ENCODE measurements at regions not wholly inside any gene's neighbourhood (a gene's known extent, or its start where the extent isn't known, plus 50 kb on each side); places are given as distances from the start of the nearest gene placed in this dataset.

DNA sequence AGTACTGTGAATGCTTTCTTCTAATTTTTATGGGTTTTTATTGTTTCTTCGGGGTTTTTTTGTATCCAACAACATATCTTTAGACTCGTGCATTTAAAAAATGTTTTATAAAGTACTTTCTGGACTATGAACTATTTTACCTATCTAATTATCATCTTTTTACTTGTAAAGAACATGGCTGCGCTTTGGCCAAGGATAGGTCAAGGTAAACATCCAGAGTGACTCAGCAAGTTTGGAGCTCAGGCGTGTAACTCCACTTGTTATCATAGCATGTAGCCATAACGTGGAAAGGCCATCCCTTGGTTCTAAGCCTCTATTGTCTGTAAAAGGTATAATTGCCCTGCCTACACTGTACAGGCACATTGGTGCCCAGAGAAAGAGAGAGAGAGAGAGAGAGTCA lies 818.0 kb upstream of the GOT2 start:
- Histone ChIP-seq H3K27me3 (no peaks in the 10 kb centered on the region), H4K20me1 (ENCODE audit: insufficient read depth, poor library complexity, severe bottlenecking) (no peaks in the 10 kb centered on the region), H2AFZ (no peak overlapping the region), H3K36me3 (replicated peaks; ENCODE audit: insufficient read depth, low read depth) (no peaks in the 10 kb centered on the region), H3K4me1 (ENCODE audit: insufficient read depth) (no peaks in the 10 kb centered on the region), H3K9me3 (ENCODE audit: low read depth) (no peaks in the 10 kb centered on the region), H3K4me3 (no peak overlapping the region), H3K4me2 (no peak overlapping the region), H3K79me2 (no peaks in the 10 kb centered on the region), H3K9me2 (replicated peaks; ENCODE audit: insufficient read depth) (no peaks in the 10 kb centered on the region), H3K27ac (no peak overlapping the region)
- DNase-seq (ENCODE audit: low spot score): no peak
- 78% methylated on average over 5 of the region's 5 CpGs for WGBS (ENCODE audit: low lambda C conversion rate, missing lambda C conversion rate)
- no peak for TF ChIP-seq CTCF (IDR thresholded peaks at IDR 0.05; ENCODE audit: poor library complexity)
- TF ChIP-seq EZH2 (IDR thresholded peaks at IDR 0.05; ENCODE audit: borderline replicate concordance): no peak
- TF ChIP-seq EZH2phosphoT487 (IDR thresholded peaks at IDR 0.05; ENCODE audit: low read depth, severe bottlenecking, unreplicated experiment): no peak

- Histone ChIP-seq H4K20me1 (ENCODE audit: insufficient read depth, poor library complexity, severe bottlenecking) (no peaks in the 10 kb centered on the region), H3K36me3 (replicated peaks; ENCODE audit: insufficient read depth, low read depth) (no peaks in the 10 kb centered on the region), H3K79me2 (no peaks in the 10 kb centered on the region), H3K27me3 (no peaks in the 10 kb centered on the region), H2AFZ (no peak overlapping the region), H3K27ac (no peak overlapping the region), H3K4me2 (no peak overlapping the region), H3K4me3 (no peak overlapping the region), H3K9me3 (ENCODE audit: low read depth) (no peaks in the 10 kb centered on the region), H3K4me1 (ENCODE audit: insufficient read depth) (no peaks in the 10 kb centered on the region), H3K9me2 (replicated peaks; ENCODE audit: insufficient read depth) (no peaks in the 10 kb centered on the region)
- 81% methylated on average over 1 of the region's 1 CpG for WGBS (ENCODE audit: low lambda C conversion rate, missing lambda C conversion rate)
- DNase-seq (ENCODE audit: low spot score): no peak
- no peak for TF ChIP-seq EZH2phosphoT487 (IDR thresholded peaks at IDR 0.05; ENCODE audit: low read depth, severe bottlenecking, unreplicated experiment)
- no peak for TF ChIP-seq EZH2 (IDR thresholded peaks at IDR 0.05; ENCODE audit: borderline replicate concordance)
- no peak for TF ChIP-seq CTCF (IDR thresholded peaks at IDR 0.05; ENCODE audit: poor library complexity)
Observed at GRCh38 chr16:59545721-59546120, 811.6 kb upstream of the GOT2 start.

GRCh38 chr16:59543641-59544040 lies 809.5 kb upstream of the GOT2 start:
- DNase-seq (ENCODE audit: low spot score): no peak
- Histone ChIP-seq H3K9me3 (ENCODE audit: low read depth) (no peaks in the 10 kb centered on the region), H3K27ac (no peak overlapping the region), H2AFZ (no peak overlapping the region), H4K20me1 (ENCODE audit: insufficient read depth, poor library complexity, severe bottlenecking) (no peaks in the 10 kb centered on the region), H3K4me1 (ENCODE audit: insufficient read depth) (no peaks in the 10 kb centered on the region), H3K27me3 (no peaks in the 10 kb centered on the region), H3K4me2 (no peak overlapping the region), H3K9me2 (replicated peaks; ENCODE audit: insufficient read depth) (no peaks in the 10 kb centered on the region), H3K79me2 (no peaks in the 10 kb centered on the region), H3K36me3 (replicated peaks; ENCODE audit: insufficient read depth, low read depth) (no peaks in the 10 kb centered on the region), H3K4me3 (no peak overlapping the region)
- WGBS (ENCODE audit: low lambda C conversion rate, missing lambda C conversion rate): 75% methylated on average over 4 of the region's 4 CpGs
- TF ChIP-seq EZH2 (IDR thresholded peaks at IDR 0.05; ENCODE audit: borderline replicate concordance): no peak
- TF ChIP-seq CTCF (IDR thresholded peaks at IDR 0.05; ENCODE audit: poor library complexity): no peak
- no peak for TF ChIP-seq EZH2phosphoT487 (IDR thresholded peaks at IDR 0.05; ENCODE audit: low read depth, severe bottlenecking, unreplicated experiment)

- Histone ChIP-seq H4K20me1 (ENCODE audit: insufficient read depth, poor library complexity, severe bottlenecking) (no peaks in the 10 kb centered on the region), H3K4me2 (no peak overlapping the region), H3K27me3 (no peaks in the 10 kb centered on the region), H3K4me3 (no peak overlapping the region), H2AFZ (no peak overlapping the region), H3K4me1 (ENCODE audit: insufficient read depth) (no peaks in the 10 kb centered on the region), H3K9me3 (ENCODE audit: low read depth) (no peaks in the 10 kb centered on the region), H3K9me2 (replicated peaks; ENCODE audit: insufficient read depth) (no peaks in the 10 kb centered on the region), H3K36me3 (replicated peaks; ENCODE audit: insufficient read depth, low read depth) (no peaks in the 10 kb centered on the region), H3K27ac (no peak overlapping the region), H3K79me2 (no peaks in the 10 kb centered on the region)
- DNase-seq (ENCODE audit: low spot score): no peak
- TF ChIP-seq CTCF (IDR thresholded peaks at IDR 0.05; ENCODE audit: poor library complexity): no peak
- TF ChIP-seq EZH2 (IDR thresholded peaks at IDR 0.05; ENCODE audit: borderline replicate concordance): no peak
- TF ChIP-seq EZH2phosphoT487 (IDR thresholded peaks at IDR 0.05; ENCODE audit: low read depth, severe bottlenecking, unreplicated experiment): no peak
- 81% methylated on average over 8 of the region's 8 CpGs for WGBS (ENCODE audit: low lambda C conversion rate, missing lambda C conversion rate)
Observed at GRCh38 chr16:59540621-59541020, 806.5 kb upstream of the GOT2 start.

All from hepatocyte (in vitro differentiated cells).